Osteocyte (in vitro differentiated cells): ENCODE measurements at regions not wholly inside any gene's neighbourhood (a gene's known extent, or its start where the extent isn't known, plus 50 kb on each side); places are given as distances from the start of the nearest gene placed in this dataset.

ENCODE experiments used
- DNase-seq: peaks from one replicate; pipeline ENCODE4 v3.0.0; 2021; ENCODE audit warnings: mixed read lengths; ENCODE audit not compliant: unreplicated experiment; ENCODE audit errors: extremely low spot score
- H3K27ac Mint-ChIP-seq: one replicate; pipeline ENCODE4 v1.8.0; 2021; ENCODE audit warnings: mild to moderate bottlenecking, mixed read lengths; ENCODE audit not compliant: unreplicated experiment
- H3K27me3 Mint-ChIP-seq: one replicate; pipeline ENCODE4 v1.8.0; 2021; ENCODE audit warnings: mixed read lengths; ENCODE audit not compliant: unreplicated experiment
- H3K36me3 Mint-ChIP-seq: one replicate; pipeline ENCODE4 v1.8.0; 2021; ENCODE audit warnings: mixed read lengths; ENCODE audit not compliant: unreplicated experiment
- H3K4me1 Mint-ChIP-seq: one replicate; pipeline ENCODE4 v1.8.0; 2021; ENCODE audit warnings: mixed read lengths; ENCODE audit not compliant: unreplicated experiment
- H3K4me3 Mint-ChIP-seq: one replicate; pipeline ENCODE4 v1.8.0; 2021; ENCODE audit warnings: mild to moderate bottlenecking, moderate library complexity, mixed read lengths; ENCODE audit not compliant: unreplicated experiment
- H3K9me3 Mint-ChIP-seq: one replicate; pipeline ENCODE4 v1.8.0; 2021; ENCODE audit warnings: mixed read lengths; ENCODE audit not compliant: unreplicated experiment
- TF ChIP-seq, protein P1 (sequence below): fragments of 200-600 bp; sonication (generic); IDR thresholded peaks from 2 replicates; pipeline ENCODE4 v1.5.0; 2021; ENCODE audit warnings: antibody characterized with exemption, mild to moderate bottlenecking, moderate library complexity

DNA sequence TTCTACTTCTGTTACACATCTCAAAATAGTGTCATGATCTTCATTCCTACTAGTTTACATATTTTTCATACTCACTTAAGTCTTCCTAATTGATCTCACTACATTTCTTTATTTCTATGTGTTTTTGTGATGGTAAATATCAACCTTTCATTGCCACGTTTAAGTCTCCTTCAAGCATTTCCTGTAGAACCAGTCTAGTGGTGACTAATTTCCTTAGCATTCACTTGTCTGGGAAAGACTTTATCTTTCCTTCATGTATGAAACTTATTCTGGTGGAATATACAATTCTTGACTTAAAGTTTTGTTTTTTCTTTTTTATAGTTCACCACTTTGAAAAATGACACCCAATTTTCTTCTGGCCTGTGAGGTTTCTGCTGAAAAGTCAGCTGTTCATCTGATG lies 181.4 kb upstream of the NEIL3 start:
- Mint-ChIP-seq H3K27ac (no peak overlapping the region), H3K27me3 (no peaks in the 10 kb centered on the region), H3K9me3 (peaks cover 32% of the 10 kb centered on the region), H3K4me1 (no peaks in the 10 kb centered on the region), H3K4me3 (no peak overlapping the region), H3K36me3 (no peaks in the 10 kb centered on the region)
- TF ChIP-seq, protein P1, sequence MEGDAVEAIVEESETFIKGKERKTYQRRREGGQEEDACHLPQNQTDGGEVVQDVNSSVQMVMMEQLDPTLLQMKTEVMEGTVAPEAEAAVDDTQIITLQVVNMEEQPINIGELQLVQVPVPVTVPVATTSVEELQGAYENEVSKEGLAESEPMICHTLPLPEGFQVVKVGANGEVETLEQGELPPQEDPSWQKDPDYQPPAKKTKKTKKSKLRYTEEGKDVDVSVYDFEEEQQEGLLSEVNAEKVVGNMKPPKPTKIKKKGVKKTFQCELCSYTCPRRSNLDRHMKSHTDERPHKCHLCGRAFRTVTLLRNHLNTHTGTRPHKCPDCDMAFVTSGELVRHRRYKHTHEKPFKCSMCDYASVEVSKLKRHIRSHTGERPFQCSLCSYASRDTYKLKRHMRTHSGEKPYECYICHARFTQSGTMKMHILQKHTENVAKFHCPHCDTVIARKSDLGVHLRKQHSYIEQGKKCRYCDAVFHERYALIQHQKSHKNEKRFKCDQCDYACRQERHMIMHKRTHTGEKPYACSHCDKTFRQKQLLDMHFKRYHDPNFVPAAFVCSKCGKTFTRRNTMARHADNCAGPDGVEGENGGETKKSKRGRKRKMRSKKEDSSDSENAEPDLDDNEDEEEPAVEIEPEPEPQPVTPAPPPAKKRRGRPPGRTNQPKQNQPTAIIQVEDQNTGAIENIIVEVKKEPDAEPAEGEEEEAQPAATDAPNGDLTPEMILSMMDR: no peak
- DNase-seq: no peak

DNA sequence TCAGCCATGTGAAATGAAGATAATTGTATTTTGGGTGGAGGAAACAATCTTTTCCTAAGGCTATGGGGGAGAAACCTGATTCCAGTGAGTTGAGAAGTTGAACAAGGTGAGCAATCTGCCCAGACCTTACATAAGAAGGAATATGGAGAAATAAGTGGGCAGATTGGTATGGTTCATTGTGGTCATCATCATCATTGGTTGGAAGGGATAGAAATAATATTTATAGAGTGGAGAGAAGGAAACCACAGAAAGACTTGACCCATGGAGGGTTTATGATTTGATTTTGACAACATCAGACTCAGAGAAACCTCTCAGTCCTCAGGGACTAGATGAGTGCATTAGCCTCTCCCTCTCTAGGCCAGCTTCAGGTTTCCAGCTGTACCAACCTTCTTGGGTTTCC lies 177.9 kb upstream of the NEIL3 start:
- no peak for DNase-seq
- Mint-ChIP-seq H3K36me3 (no peaks in the 10 kb centered on the region), H3K27ac (no peak overlapping the region), H3K27me3 (no peaks in the 10 kb centered on the region), H3K9me3 (peaks cover 32% of the 10 kb centered on the region), H3K4me3 (no peak overlapping the region), H3K4me1 (no peaks in the 10 kb centered on the region)
- TF ChIP-seq, protein P1: no peak

DNA sequence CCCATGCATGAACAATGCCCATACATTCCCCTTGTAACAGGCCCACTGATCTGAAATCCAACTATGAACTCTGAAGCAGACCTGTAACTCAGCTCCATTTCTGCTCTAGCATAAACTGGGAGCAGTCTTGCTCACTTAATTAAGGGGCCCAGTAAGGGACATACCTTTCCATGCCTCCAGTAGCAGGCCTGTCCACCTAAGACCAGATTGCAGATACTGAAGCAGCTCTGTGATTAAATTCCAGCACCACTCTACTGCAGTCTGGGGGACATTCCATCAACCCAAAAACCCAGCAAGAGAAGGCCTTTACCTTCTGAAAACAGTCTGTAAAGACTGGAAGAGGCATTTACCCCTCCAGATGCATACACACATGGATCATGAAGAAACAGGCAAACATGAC lies 162.0 kb upstream of the NEIL3 start:
- H3K36me3 Mint-ChIP-seq: no peaks in the 10 kb centered on the region
- H3K9me3 Mint-ChIP-seq: no peaks in the 10 kb centered on the region
- no peak overlapping the region for H3K27ac Mint-ChIP-seq

DNA sequence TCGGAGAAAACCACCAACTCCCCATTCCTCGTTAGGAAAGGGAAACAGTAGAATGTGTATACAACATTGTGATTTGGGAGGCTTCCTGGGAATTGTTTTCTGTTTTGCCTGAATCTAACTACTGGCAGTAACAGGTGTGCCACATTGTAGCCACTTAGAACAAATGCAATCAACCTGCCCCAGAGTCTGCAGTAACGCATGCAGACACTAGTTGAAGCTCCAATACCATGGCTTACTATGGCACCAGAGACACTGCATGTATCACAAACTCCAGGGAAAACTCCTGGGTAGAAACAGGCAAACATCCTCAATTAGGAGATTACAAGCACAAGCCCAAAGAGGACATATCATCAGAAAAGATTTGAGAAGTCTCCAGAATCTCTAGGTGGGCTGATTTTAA lies 154.2 kb upstream of the NEIL3 start:
- TF ChIP-seq, protein P1: no peak
- H3K9me3 Mint-ChIP-seq: no peaks in the 10 kb centered on the region
- H3K36me3 Mint-ChIP-seq: no peaks in the 10 kb centered on the region
- H3K4me3 Mint-ChIP-seq: no peak overlapping the region
- H3K4me1 Mint-ChIP-seq: no peaks in the 10 kb centered on the region
- no peak overlapping the region for H3K27ac Mint-ChIP-seq
- H3K27me3 Mint-ChIP-seq: peaks cover 25% of the 10 kb centered on the region
- DNase-seq: no peak

More for the DNA sequence above, 162.0 kb upstream of the NEIL3 start:
- DNase-seq: no peak
- peaks cover 2% of the 10 kb centered on the region for H3K27me3 Mint-ChIP-seq
- H3K4me1 Mint-ChIP-seq: no peaks in the 10 kb centered on the region
- H3K4me3 Mint-ChIP-seq: no peak overlapping the region
- TF ChIP-seq, protein P1: no peak

DNA sequence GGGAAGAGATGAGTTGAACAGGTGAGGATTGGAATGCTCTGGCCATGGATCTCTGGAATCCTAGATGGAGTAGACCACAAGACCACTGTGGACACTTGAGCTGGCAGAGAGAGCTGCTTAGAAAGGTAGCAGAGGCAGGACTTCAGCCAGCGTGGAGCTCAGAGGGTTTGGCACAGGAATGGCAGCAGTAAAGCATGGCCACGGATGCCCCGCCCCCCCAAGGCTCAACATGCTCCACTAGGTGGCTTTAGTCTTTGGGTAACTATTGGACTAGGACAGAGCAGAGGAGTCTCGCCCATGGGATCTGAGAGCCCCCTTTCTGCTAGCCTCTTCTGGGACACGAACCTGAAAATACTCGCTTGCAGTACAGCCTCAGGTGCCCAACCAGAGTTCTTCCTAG lies 150.1 kb upstream of the NEIL3 start:
- DNase-seq: no peak
- H3K27ac Mint-ChIP-seq: no peak overlapping the region
- TF ChIP-seq, protein P1: no peak
- no peaks in the 10 kb centered on the region for H3K4me1 Mint-ChIP-seq
- no peak overlapping the region for H3K4me3 Mint-ChIP-seq
- peaks cover 34% of the 10 kb centered on the region for H3K27me3 Mint-ChIP-seq
- H3K36me3 Mint-ChIP-seq: no peaks in the 10 kb centered on the region
- H3K9me3 Mint-ChIP-seq: no peaks in the 10 kb centered on the region
